Stimulated activated CD4-positive, alpha-beta T cell treated with anti-CD3 and anti-CD28 coated beads, Interleukin-2, amount 100 ng/mL, for 24 hours (primary cell): ENCODE measurements at regions not wholly inside any gene's neighbourhood (a gene's known extent, or its start where the extent isn't known, plus 50 kb on each side); places are given as distances from the start of the nearest gene placed in this dataset.
A peak's percentile ranks its signal among the peaks of the same experiment; 100 is the strongest.

Experiments
- DNase-seq, 2 donors: peaks; one replicate each; pipeline ENCODE4 v3.0.0-alpha.2; 2020

DNA sequence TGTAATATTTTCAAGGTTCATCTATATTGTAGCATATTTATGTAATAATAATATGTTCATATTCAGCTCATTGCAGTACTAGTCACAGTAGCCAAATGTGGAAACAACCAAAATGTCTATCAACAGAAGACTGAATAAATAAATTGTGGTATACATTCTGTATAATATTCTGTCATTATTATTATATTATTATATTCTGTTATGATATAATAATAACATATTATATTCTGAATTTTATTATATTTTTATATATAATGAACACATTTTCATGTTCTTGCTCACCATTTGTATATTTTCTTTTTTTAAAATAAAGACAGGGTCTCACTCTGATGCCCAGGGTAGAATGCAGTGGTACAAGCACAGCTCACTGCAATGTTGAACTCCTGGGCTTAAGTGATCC lies 91.2 kb upstream of the STARD3NL start:
- no peak for DNase-seq

DNA sequence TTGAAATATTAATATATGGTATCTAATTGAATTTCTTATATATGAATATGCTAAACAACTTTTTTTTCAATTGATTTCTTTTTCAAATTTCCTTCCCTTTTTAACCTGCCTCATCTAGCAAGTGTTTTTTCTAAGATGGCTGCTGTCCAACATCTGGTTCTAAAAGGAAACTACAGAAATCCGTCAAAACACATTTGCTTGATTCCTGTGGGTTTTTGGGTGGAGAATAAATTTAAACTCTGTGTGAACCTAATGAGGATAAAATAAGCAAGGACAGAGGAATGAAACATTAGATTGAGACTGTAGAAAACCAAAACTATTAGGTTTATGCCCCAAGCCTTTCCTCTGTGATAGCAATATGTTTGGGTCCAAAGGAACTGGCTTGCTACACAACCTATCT lies 75.5 kb upstream of the STARD3NL start:
- no peak for DNase-seq

DNA sequence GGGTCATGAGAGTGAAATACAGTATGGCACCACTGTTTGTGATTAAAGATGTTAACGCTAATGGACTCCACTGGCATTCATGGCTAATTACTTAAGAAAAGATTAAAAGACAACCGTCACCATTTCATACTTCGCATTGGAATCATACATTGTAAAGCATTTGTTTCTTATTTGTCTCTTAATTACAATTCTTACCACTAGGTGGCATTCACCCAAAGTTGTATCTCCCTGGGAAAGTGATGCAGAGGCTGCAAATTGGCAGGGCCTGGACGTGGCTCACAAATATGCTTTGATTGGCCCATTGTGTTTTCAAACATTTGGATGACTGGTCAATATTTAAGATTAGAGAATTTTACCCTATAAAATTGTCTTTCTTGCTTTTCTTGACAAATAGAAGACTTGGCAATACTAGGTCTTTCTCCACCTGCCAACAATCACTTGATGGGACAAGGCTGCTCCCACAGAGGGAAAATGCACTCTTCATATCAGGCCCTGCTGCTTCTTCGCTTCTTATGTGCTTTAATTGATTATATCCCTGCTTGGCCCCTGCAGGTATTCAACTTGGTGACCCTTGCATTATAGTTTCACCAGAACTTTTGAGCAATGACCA lies 72.1 kb upstream of the STARD3NL start:
- DNase-seq = no peak

DNA sequence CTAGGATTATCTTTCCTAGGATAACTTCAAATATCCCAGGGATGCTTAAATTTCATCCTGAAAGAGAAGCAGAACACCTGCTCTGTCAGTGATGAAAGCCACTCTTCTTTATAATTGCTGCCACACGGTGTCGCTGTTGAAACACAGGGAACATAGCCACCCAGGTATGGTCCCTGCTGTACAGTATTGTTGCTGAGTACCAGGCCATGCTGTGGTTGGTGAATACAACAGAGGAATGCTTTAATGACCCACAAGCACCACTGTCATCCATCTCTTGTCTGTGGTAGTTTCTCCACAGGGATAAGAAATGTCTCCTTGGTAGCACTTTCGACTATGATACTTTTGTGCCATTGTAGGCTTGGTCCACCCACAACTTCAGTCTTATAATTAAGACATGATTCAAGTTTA lies 70.6 kb upstream of the STARD3NL start:
- DNase-seq = peak; percentile 70 to 75

DNA sequence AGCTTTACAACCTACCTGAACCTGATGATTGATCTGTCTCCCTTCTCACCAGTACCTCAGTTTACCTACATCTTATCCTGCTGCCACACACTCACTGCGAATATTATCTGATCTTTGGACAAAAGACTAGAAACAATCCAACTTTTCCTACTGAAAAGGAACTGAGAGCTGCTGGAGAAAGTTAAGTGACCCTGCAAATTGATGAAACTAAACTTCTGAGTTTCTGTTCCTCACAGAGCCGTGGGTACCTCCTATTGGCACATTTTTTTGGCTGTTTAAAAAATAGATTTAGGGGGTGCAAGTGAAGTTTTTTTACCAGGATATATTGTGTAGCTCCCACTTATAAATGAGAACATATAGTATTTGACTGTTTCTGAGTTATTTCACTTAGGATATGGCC lies 66.0 kb upstream of the STARD3NL start:
- no peak for DNase-seq

DNA sequence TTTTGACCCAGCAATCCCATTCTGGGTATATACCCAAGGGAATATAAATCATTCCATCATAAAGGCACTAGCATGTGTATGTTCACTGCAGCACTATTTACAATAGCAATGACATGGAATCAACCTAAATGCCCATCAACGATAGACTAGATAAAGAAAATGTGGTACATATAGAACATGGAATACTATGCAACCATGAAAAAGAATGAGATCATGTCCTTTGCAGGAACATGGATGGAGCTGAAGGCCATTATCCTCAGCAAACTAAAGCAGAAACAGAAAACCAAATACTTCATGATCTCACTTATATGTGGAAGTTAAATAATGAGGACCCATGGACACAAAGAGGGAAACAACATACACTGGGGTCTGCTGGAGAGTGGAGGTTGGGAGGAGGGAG lies 58.0 kb upstream of the STARD3NL start:
- DNase-seq = no peak

DNA sequence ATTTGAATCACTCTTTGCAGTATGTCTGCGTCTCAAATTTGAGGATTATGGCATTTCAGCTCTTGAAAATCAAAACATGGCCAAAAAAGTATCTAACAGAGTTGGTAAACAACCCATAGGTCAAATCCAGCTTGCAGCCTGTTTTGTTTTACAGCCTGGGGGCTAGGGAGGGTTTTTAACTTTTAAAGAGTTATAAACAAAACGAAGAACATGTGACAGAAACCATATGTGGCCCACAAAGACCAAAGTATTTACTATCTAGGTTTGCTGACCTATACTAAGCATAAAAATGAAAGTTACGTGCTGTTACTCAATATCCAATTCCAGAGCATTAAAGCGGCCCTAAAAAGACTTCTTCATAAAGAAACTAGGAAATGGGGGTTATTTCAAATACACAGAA lies 55.5 kb upstream of the STARD3NL start:
- no peak for DNase-seq

DNA sequence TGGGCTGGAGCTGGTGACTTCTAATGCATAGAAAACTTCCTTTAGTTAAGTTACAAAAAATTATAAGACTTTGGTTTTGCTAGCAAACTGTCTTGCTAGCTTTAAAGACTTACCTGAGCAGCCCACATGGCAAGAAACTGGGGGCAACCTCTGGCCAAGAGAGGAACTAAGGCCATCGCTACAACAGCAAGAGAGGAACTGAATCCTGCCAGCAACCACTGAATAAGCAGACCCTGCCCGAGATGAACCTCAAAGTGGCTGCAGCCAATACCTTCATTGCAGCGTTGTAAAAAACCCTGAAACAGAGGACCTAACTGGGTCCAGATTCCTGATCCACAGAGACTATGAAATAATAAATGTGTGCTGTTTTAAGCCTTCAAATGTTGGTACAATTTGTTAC lies 54.6 kb upstream of the STARD3NL start:
- DNase-seq = no peak

DNA sequence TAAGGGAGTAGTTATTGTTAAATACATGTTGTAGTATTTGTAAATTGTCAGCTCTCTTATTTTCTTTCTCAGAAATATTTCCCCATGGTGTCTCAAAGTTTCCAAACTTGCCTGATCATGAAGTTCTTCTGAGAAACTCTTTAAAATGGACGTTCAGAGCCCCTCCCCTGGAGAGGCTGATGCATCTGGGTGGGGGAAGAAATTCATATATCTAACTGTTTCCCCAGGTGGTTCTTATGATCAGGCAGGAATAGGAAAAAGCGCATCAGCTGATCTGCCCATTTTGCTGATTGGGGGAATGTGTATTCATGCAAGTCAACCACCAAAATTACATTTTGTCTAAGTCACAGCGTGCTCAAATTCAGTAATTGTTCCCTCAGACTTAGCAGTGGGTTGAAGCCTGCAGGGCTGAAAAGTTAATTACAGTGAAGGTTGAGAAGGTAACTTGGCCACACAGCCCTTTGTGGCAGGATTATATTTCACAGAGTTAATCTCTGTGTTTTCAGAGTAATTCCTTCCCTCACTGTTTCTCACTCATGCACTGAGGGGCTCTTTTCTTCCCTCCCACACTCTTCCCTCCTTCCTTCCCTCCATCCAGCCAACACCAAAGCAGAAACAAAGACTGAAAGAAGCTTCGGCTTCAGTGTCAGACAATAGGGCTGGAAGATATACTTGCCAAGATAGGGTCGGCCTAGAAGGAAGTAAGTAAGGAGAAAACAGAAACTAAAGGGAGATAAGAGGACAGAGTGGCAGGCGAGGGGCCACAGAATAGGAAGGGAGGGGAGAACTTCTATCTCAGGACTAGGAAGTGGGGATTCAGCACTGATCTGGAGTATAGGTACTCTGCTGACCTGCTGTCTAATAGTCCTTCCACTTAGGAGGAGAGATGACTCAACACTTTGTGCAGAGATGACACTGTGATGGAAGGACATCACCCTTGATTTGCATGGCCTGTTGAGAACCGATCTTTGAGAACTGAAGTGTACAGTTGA lies 50.5 kb upstream of the STARD3NL start:
- DNase-seq = no peak
